Stomach (tissue), 8 donors: ENCODE measurements at regions not wholly inside any gene's neighbourhood (a gene's known extent, or its start where the extent isn't known, plus 50 kb on each side); places are given as distances from the start of the nearest gene placed in this dataset.
A peak's percentile ranks its signal among the peaks of the same experiment; 100 is the strongest.

ENCODE experiments used
- DNase-seq, 2 donors: peaks; one replicate each; pipeline versions ENCODE4 v3.0.0 to v3.0.0-alpha.2; 2013 to 2019
- H3K27ac ChIP-seq, 5 donors: fragments of 200-600 bp in 4 of 5; sonication (generic) in 4 of 5; one replicate each; pipeline ENCODE4 v1.5.1; 2013 to 2019; ENCODE audit warnings: mild to moderate bottlenecking in 1 of 5, moderate library complexity in 1 of 5
- H3K27me3 ChIP-seq, 3 donors: fragments of 200-600 bp; sonication (generic); one replicate each; pipeline ENCODE4 v1.5.1; 2017 to 2019; ENCODE audit warnings: mixed run types in 1 of 3
- H3K36me3 ChIP-seq, 4 donors: fragments of 200-600 bp; sonication (generic); 1 replicate in 3 of 4; 2 replicates in 1 of 4; pipeline ENCODE4 v1.5.1; 2016 to 2019
- H3K4me1 ChIP-seq, 4 donors: fragments of 200-600 bp; sonication (generic); one replicate each; pipeline ENCODE4 v1.5.1; 2016 to 2019
- H3K4me3 ChIP-seq, 4 donors: fragments of 200-600 bp; sonication (generic) in 3 of 4; one replicate each; pipeline ENCODE4 v1.5.1; 2016 to 2019; ENCODE audit warnings: mild to moderate bottlenecking in 1 of 4
- H3K9me3 ChIP-seq, 4 donors: fragments of 200-600 bp; sonication (generic); one replicate each; pipeline ENCODE4 v1.5.1; 2016 to 2019
- EP300 ChIP-seq: sonication (generic); formaldehyde crosslinking; IDR thresholded peaks from one replicate; pipeline ENCODE4 v1.6.1; 2017; ENCODE audit warnings: antibody characterized with exemption
- POLR2A ChIP-seq, 4 donors: fragments of 450-650 bp; IDR thresholded peaks; one replicate each; pipeline ENCODE4 v1.6.1; 2016; ENCODE audit warnings: antibody characterized with exemption in 4 of 4, control low read depth in 2 of 4, mild to moderate bottlenecking in 1 of 4, moderate library complexity in 1 of 4
- POLR2AphosphoS5 ChIP-seq, 3 donors: sonication (generic); formaldehyde crosslinking; IDR thresholded peaks; one replicate each; pipeline ENCODE4 v1.6.1; 2016; ENCODE audit warnings: antibody characterized with exemption in 3 of 3
- WGBS, 5 donors: extraction: QIAGEN DNeasy Blood & Tissue Kit in 3 of 5; methylation state at CpG; one replicate each; pipeline versions ENCODE4 v1.1.5 to v1.1.7; 2013 to 2018; 5-methylcytosine and 5-hydroxymethylcytosine counted together
- intact Hi-C: fragments of 100-400 bp; cut with DNase I; formaldehyde crosslinking; loops from one replicate; pipeline ENCODE4 v1.15.1; 2023; ENCODE audit warnings: low total_unique reads
- TF ChIP-seq, protein P1 (sequence below), 7 experiments: fragments of 450-650 bp in 4 of 7; fragments of 200-600 bp in 3 of 7; sonication (generic) in 3 of 7; IDR thresholded peaks; one replicate each; pipeline ENCODE4 v1.5.1; 2016 to 2019; ENCODE audit warnings: antibody characterized with exemption in 7 of 7, control low read depth in 2 of 7, mild to moderate bottlenecking in 1 of 7
- donor health status: healthy with polysubstance abuse.
- donor health status: Bipolar disorder and iron deficiency.
- donor health status: healthy.

DNA sequence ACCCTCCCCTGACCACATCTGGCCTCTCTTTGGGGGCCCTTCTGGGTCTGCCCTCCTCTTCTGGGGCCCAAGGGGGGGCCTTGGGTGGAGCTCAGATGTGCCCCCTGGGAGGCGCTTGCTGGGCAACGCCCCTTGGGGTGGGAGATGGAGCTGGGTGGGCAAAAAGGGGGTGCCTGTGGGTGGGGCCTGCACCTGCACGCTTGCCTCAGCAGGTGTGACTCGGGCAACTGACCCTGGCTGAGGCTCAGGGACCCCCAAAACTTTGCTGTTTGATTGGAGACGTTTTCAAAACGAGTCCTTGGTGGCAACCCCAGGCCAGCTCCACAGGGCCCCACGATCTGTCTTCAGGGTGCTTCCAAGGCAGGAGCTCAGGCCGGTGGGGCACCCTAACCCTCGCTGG lies 105.3 kb downstream of the SIK1 start:
- H3K9me3 ChIP-seq = peaks cover 0 to 12% (median 4%) of the 10 kb centered on the region in 4 donors
- 92 to 95% (median 93%) methylated on average over 7 to 9 of the region's 9 CpGs for WGBS, 5 donors
- no peak for DNase-seq
- intact Hi-C loops = no loop called here
- no peaks in the 10 kb centered on the region for H3K27me3 ChIP-seq
- H3K27ac ChIP-seq = no peak overlapping the region
- no peaks in the 10 kb centered on the region for H3K36me3 ChIP-seq
- peaks cover 0 to 17% (median 10%) of the 10 kb centered on the region in 4 donors for H3K4me1 ChIP-seq
- no peak overlapping the region for H3K4me3 ChIP-seq
- TF ChIP-seq, protein P1, sequence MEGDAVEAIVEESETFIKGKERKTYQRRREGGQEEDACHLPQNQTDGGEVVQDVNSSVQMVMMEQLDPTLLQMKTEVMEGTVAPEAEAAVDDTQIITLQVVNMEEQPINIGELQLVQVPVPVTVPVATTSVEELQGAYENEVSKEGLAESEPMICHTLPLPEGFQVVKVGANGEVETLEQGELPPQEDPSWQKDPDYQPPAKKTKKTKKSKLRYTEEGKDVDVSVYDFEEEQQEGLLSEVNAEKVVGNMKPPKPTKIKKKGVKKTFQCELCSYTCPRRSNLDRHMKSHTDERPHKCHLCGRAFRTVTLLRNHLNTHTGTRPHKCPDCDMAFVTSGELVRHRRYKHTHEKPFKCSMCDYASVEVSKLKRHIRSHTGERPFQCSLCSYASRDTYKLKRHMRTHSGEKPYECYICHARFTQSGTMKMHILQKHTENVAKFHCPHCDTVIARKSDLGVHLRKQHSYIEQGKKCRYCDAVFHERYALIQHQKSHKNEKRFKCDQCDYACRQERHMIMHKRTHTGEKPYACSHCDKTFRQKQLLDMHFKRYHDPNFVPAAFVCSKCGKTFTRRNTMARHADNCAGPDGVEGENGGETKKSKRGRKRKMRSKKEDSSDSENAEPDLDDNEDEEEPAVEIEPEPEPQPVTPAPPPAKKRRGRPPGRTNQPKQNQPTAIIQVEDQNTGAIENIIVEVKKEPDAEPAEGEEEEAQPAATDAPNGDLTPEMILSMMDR (IDR thresholded peaks at IDR 0.05) = no peak
- TF ChIP-seq POLR2AphosphoS5 (IDR thresholded peaks at IDR 0.05) (no peak), EP300 (no peak), POLR2A (IDR thresholded peaks at IDR 0.05) (no peak)

DNA sequence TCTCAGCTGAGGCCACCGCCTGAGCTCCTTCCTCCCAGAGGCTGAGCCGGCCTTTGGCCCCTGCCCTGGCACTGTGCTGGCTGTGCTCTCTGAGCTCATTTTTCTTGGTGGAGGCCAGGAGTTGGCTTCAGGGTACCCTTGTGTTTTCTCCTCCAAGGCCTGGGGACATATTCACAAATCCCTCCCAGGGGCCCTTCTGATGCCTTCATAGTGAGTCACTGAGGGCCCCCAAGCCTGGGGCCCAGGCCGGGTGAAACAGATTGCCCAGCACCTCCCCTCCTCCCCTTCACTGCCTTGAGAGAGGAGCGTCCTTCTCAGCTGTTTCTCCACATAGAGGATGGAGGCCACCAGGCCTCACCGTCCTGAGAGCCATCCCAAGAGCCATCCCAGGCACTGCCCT lies 105.8 kb downstream of the SIK1 start:
- TF ChIP-seq, protein P1 (IDR thresholded peaks at IDR 0.05) = no peak
- TF ChIP-seq POLR2A (IDR thresholded peaks at IDR 0.05) (no peak), POLR2AphosphoS5 (IDR thresholded peaks at IDR 0.05) (no peak), EP300 (no peak)
- H3K9me3 ChIP-seq = peaks cover 0 to 12% (median 4%) of the 10 kb centered on the region in 4 donors
- no peaks in the 10 kb centered on the region for H3K27me3 ChIP-seq
- peaks cover 0 to 17% (median 10%) of the 10 kb centered on the region in 4 donors for H3K4me1 ChIP-seq
- H3K36me3 ChIP-seq = no peaks in the 10 kb centered on the region
- no peak for DNase-seq
- 74 to 88% (median 76%) methylated on average over 3 to 5 of the region's 5 CpGs for WGBS, 5 donors
- no peak overlapping the region for H3K4me3 ChIP-seq
- intact Hi-C loops = no loop called here
- no peak overlapping the region for H3K27ac ChIP-seq

DNA sequence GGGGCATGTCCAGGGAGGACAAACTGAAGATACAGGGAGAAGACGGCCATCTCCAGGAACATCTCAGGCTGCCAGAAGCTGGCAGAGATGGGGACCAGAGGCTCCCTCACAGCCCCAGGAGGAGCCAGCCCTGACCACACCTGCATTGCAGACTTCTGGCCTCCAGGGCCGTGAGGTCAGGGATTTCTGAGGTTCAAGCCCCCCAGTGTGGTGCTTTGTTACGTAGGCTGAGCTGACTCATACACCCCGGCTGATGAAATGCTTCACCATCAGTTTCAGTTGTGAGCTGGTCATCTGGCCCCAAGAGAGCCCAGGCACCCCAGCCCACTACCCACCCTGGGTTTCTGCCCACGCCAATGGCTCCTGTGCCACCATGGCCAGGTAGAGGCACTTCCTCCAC lies 106.4 kb downstream of the SIK1 start:
- no peak for DNase-seq
- Histone ChIP-seq H3K27me3 (peaks cover 0 to 6% (median 0%) of the 10 kb centered on the region in 3 donors), H3K36me3 (no peaks in the 10 kb centered on the region), H3K4me1 (peaks cover 0 to 17% (median 10%) of the 10 kb centered on the region in 4 donors), H3K4me3 (no peak overlapping the region), H3K27ac (no peak overlapping the region), H3K9me3 (peaks cover 0 to 12% (median 4%) of the 10 kb centered on the region in 4 donors)
- 87 to 100% (median 94%) methylated on average over 3 to 5 of the region's 5 CpGs for WGBS, 5 donors
- TF ChIP-seq EP300 (no peak), POLR2A (IDR thresholded peaks at IDR 0.05) (no peak), POLR2AphosphoS5 (IDR thresholded peaks at IDR 0.05) (no peak)
- TF ChIP-seq, protein P1 (IDR thresholded peaks at IDR 0.05) = no peak
- intact Hi-C loops = no loop called here

DNA sequence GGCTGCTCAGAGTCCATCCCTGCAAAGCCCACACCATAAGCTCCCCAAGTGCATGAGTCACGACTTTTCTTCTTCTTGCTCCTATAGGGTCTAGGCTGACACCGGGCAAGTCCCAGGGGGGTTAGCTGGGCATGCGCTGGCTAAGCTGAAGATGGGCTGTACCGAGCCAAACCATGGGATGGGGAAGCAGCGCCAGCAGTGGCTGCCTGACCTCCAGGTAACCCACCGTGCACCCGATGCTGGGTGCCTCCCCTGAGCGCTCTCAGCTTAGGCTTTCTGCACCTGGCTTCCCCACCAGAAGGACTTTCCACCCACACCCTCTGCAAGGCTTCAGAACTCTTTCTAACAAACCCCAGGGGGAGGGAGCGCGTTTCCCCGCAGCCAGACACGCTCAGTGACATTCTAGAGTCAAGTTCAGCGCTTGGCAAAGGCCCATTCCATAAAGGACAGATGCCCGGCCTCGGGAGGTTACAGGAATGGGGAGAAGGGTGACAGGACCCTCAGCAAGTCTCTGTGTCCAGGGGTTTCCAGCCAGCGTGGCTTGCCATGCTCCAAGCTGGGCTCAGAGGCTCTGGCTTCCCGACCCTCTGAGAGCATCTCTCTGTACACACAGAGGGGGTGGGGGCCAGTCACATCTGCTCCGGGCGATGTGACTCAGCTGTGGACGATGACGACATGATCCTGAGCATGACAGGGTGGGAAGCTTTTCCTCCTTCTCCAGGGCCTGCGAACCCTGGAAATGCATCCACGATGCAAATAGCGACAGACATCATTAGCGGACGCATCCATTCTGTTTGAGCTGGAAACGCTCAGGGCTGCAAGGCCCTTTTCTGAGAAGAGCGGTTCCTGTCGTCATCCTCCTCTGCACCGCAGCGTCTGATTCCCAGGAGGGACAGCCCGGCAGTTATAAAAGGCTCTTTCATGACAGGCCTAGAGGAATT lies 107.8 kb downstream of the SIK1 start:
- DNase-seq = peak in 1 of 2 donors; percentile 84
- intact Hi-C loops = no loop called here
- H3K27ac ChIP-seq = peak overlapping the region in 2 of 5 donors; percentile 9 to 10
- H3K27me3 ChIP-seq = peaks cover 0 to 14% (median 0%) of the 10 kb centered on the region in 3 donors
- 65 to 80% (median 79%) methylated on average over 31 to 32 of the region's 32 CpGs for WGBS, 5 donors
- peaks cover 0 to 12% (median 4%) of the 10 kb centered on the region in 4 donors for H3K9me3 ChIP-seq
- TF ChIP-seq POLR2A (IDR thresholded peaks at IDR 0.05) (no peak), EP300 (no peak), POLR2AphosphoS5 (IDR thresholded peaks at IDR 0.05) (no peak)
- TF ChIP-seq, protein P1 (IDR thresholded peaks at IDR 0.05) = no peak
- no peaks in the 10 kb centered on the region for H3K36me3 ChIP-seq
- peaks cover 0 to 24% (median 10%) of the 10 kb centered on the region in 4 donors for H3K4me1 ChIP-seq
- no peak overlapping the region for H3K4me3 ChIP-seq
